Stimulated activated CD4-positive, alpha-beta T cell treated with anti-CD3 and anti-CD28 coated beads, Interleukin-4, amount 100 ng/mL, for 48 hours (primary cell): ENCODE measurements at regions not wholly inside any gene's neighbourhood (a gene's known extent, or its start where the extent isn't known, plus 50 kb on each side); places are given as distances from the start of the nearest gene placed in this dataset.

Experiments used
- DNase-seq, 2 donors: peaks; one replicate each; pipeline ENCODE4 v3.0.0-alpha.2; 2020; ENCODE audit warnings: low read depth in 2 of 2

DNA sequence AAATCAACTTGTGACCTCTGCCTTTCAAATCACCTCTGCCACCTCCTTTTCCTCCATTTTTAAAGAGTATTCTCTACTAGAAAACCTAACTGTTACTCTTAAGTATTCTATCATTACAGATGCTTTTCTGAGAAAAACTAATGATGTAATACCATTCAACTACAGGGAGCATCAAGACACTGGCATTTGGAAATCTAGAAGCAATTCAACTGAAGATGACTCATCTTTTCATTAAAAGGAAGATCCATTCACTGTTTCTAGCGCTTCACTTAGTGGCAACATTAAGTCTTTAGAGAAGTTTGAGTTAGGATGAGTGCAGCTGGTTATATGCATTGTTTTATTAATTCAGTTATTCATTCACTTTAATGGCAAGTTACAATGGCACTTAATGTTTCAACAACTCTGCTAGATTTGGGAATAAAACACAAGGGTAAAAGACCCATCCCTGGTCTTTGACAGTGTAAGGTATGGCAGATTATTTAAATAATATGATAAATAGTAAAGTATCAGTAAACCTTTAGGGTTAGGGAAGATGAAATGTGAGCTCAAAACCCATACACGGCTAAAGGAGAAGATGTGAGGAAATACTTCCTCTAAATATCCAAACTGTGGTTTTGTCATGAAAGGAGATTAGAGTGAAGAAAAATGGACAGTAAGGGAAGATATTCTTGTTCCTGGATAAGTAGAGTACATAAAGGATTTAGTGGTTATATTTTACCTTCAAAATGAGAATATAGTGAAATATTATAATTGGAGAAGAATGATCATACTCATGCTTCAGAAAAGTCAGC lies 61.7 kb downstream of the KCNJ2 start:
- no peak for DNase-seq

DNA sequence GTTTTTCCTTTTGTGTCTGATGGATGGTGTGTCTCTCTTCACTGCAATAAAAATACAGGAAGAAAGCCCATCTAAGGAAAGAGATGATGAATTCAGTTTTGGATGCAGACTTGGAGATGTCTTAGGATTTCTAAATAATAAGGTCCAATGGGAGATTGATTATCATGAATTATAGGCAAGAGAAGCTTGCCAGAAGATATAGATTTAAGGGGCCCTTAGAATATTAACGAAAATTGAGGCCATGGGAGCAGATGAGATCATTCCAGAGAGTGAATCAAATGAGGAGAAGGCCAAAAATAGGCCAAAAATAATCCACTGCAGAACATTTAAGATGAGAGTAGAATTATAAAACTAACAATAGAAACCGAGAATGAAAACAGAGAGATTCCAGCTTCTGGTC lies 63.1 kb downstream of the KCNJ2 start:
- no peak for DNase-seq

DNA sequence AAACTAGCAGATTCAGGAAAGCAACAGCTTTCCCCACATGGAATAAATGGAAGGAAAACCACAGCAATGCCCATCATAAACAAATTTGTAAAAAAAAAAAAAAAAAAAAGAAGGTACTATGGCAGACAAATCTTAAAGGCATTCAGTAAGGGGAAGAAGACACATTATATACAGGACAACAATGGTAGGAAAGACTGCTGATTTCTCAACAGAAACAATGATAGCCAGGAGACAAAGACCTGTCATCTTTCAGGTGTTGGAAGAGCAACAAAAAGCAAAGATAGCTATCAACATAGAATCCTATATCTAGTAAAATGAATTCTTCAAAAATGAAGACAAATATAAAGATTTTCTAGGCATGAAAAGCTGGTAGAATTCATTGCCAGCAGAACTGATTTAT lies 65.9 kb downstream of the KCNJ2 start:
- DNase-seq = no peak

DNA sequence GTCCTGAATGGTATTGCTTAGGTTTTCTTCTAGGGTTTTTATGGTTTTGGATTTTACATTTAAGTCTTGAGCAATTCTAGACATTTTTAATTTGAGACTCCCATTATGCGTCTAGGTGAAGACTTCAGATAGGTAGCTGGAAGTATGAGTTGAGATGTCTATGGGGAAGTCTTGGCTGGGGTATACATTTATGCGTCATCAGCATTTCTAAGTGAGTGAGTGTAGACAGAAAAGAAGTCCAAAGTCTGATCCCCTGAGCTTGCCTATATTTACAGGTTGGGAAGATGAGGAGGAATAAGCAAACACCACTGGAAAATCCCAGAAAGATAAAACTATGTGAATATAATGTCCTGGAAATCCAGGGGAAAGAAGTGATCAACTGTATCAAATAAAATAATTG lies 68.9 kb downstream of the KCNJ2 start:
- DNase-seq = no peak

DNA sequence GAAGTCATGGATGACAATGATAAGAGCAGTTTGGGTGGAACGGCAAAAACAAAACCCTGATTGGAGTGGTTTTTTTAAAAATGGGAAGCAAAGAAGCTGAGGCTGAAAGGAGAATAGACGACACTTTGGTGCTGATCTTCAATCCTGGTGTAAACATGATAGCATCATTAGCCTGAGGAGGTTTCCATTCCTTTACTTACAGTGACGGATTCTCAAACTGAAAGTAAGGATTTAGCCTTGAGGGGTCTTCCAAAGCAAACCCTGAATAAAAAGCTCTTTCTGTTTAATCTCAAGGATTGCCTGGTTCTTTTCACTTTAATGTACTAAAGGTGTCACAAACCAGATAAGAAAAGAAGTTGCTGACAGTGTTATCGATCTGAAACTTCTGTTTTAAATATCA lies 69.3 kb downstream of the KCNJ2 start:
- DNase-seq = no peak

DNA sequence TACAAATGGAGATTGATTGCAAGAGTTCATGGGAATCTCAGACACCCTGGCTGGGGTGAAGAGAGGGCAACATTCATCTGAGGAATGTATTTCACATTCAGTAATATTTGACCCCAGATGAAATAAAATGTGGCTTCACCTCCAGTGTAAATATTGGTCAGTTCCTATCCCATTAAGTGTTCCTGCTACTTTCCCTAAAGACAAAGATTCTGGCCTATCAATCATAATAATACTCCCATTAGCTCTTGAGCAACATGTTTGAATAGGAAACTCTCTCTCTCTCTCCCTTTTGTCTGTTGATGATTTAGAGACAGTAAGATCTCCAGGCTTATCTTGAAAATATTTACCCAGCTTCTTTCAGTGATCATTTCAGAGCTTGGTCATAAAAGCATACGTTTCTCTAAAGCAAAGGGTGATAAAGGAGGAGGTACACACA lies 70.1 kb downstream of the KCNJ2 start:
- no peak for DNase-seq

DNA sequence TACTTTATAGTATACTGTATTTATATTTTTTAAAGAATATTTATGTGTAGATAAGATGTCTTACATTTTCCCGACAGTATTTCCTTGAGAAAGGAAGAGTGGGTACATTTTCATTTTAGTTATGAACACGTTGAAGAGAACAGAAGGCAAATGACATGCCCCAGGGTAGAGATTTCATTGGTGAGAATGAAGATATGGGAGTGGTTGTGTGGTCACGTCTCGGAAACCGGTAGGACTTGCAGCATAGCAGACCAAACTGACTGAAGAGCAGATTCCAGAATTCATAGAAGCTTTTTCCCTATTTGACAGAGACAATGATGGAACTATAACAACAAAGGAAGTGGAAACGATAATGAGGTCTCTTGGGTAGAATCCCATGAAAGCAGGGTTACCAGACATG lies 71.7 kb downstream of the KCNJ2 start:
- DNase-seq = no peak

DNA sequence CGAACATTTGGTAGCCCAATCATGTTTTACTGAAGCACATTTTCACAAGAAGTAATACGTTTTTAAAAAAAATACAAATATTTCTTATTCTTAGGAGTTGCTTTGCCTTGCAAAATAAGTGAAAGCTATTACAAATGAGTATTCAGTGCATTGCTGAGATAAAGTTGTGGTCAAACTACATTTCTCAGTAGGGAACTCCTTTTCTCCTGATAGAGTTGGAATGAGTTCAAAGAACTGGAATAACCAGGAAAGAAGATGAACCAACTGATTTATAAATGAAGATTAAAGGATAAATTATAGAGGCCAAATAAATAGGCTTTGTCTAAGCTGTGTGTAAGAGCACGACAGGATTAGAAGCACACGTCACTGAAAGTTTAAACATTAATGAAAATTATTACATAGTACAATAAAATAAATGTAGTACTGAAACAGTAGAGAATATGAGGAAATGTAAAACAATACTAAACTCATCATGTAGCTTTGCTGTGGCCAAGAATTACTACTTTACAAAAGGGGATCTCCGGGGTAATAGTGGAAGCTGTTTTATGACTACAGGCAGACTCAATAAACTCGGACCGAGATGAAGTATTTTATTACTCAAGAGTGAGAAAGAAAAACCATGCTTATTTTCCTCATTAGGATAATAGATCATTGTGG lies 73.6 kb downstream of the KCNJ2 start:
- DNase-seq = no peak

DNA sequence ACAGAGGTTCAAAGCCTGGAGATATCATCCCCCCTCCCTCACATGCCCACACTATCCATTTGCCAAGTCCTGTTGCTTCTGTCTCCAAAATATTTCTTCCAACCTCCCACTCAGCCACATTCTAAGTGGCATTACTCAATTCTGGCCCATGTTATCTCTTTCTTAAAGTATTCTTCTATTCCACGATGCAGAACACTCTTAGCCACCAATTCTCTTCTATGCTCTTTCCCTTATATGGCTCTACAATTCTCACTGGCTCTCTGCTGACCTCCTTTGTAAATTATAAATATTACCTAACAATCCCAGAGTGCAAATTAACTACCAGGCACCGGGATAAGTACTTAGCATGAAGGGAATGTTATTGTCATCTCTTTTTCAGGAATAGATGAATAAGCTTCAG lies 82.4 kb downstream of the KCNJ2 start:
- DNase-seq = no peak

DNA sequence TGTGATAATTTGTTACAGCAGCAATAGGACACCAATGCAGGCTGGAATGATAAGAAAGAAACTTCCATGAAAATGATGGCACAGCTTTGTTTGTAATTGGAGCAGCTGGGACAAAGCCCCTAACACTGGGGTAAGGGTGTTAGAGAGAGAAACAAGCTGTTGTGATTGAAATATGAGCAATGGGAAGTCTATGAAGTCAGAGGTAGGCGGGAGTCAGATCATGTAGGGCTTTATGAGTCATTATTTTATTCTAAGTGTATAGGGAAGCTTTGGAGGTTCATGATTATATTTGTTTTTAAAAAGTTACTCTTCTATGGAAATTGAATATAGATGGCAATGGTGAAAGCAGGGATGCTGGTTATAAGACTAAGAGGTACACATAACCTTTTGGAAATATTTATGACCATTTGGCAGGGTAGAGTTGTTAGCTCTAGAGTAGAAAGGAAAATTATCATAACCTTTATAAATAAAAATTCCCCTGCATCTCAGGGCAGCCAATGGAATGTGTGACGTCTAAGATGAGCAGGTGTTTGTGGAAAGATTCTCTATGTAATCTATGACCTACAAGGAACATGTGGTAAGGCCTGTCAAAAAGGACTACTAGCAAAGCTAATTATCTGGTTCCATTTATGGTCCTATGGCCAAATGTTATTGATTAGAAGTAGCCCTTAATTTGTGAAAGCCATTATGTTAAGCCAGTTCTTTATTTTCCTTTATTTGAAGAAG lies 85.6 kb downstream of the KCNJ2 start:
- DNase-seq = no peak

DNA sequence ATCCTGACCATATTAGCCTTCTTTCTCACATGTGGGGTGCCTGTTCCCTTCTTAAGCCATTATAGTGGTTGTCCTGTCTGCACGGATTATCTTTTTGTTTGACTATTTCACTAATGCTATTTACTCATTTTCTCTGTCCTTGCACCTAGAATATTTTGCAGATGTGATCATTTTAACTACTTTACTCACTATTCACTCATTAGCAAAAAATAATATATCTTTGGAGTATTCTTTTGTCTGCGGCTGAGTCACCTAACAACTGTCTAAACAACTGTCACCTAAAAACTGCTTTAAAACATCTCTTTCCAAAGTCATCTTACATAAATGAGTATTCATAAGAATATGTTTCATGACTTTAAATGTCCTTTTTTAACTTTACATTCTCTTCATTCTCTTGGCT lies 87.4 kb downstream of the KCNJ2 start:
- DNase-seq = no peak

DNA sequence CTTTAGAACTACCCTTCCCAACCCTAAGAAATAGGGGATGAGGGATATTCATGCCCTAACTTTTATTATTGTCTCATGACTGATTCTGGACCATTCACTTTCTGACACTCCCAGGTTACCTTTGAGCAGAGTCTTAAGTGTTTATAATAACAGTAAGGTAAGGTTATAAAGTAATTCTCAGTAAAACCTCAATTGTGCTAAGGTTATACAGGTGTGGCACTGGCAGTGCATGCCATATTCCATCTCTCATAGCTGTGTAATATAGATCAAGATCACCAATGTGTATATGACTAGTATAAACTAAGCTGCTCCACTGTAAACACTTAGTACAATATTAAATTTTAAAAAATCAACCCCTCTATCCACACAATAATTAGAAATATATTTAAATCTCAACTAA lies 89.1 kb downstream of the KCNJ2 start:
- no peak for DNase-seq

DNA sequence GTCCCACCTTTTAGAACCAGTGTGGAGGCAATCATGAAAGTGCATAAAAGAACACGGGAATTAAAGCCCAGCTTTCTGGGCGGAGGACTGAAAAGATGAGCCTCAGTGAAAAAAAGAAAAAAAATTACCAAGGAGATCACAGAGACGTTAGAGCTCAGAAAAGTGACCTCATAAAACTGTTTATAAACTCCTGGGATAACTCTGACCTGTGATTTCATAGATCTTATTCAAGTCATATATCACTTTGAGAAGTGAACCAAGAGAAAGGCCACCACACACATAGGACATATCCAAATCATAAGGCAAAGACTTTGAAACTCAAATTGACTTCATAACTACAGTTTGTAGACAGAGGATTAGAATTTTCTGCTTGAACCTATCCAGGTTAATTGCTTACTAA lies 90.1 kb downstream of the KCNJ2 start:
- no peak for DNase-seq

DNA sequence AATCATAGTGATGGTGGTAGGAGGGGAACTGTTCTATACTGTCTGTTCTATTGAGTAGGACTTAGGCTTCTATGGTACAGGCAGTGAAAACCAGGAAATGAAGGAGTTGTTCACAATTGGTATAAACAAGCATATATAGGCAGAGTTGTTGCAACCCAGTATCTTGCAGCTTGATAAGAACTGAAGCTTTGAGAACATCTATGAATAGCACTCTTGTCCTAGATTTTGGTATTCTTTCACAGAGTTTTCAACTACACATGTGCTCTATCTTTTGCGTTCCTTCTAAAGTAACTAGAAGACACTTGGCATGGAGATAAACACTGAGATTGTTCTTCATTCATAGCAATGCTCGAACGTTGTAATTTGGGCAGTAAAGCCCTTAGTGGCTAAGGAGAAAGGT lies 91.8 kb downstream of the KCNJ2 start:
- DNase-seq = no peak

DNA sequence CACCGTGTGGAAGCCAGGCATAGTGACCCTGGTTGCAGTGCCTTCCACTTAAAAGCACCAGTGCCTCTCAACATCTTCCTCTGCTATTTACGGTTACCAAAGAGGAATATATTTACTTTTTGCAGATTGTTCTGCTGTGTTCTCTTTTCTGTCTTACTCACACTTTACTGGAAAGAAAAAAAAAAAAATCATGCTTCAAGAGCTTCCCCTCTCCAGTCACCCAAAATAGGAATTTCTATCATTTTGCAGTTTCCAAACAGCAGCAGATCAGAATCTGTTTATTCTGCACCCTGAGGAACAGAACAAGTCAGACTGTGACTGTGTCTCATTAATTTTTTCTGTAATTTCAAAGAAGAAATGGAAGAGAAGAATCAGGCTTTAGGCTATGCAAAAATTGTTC lies 96.1 kb downstream of the KCNJ2 start:
- no peak for DNase-seq

DNA sequence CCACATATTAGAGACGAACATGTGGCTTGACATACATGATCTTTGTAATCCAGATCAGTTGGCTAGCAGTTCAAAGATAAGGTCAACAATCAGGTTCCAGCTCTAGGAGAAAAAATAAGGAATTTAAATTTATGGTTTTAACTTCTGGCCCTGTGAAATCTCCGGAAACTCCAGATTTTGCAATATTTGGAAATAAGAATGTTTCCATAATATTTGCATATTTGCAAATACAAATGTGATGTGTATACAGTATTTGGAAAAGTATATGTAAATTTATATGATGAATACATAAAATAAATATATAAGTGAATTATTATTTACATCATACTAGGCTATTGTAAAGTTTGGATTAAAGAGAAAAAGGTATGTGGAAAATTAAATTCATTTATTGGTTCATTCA lies 97.1 kb downstream of the KCNJ2 start:
- DNase-seq = no peak

DNA sequence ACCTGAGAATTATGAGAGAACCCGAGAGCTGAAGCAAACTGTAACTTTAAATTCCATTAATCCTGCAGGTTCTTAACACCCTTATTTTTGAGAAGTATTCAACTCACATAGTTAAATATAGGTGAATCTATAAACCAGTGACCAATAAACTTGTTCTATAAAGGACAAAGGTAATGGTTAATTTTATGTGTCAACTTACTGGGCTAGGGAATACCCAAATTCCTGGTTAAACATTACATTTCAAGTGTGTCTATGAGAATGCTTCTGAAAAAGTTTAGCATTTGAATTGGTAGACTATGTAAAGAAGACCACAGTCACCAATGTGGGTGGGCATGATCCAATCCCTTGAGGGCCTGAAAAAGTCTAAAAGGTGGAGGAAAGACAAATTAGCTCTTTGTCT lies 99.1 kb downstream of the KCNJ2 start:
- no peak for DNase-seq

DNA sequence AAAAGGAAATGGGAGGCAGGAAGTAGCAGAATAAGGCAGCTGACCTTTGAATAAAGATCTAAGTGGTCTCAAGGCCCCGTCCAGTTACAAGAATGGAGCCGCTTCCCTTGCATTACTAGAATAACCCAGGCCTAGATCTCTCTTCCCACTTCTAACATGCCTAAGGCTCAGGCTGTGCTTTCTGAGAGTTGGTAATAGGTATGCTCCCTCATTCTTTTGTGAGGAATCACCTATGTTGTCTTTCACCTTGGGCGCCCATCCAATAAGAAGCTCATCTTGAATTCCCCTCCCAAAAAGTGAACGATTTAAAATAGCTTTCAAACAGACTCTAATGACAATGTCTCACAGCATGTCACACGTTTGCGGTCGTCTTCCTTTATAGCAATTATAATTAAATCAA lies 101.2 kb downstream of the KCNJ2 start:
- no peak for DNase-seq

DNA sequence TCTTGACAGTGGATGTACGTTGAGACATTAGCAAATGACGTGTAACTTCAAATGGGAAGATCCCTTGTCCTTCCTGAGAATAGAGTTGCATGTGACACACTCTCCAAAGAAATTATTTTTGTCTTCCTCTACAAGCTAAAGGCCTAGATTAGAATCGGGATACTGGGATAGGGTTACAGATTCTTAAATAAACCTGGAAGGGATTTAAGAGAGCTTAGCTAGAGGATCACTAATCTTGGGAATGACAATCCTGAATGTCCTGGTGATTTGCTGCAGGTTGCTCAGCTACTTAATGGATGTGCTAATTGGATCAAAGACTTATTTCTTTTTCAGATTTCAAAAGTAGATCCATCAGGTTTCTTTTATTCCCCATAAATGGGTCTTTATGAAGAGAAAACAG lies 101.9 kb downstream of the KCNJ2 start:
- no peak for DNase-seq

DNA sequence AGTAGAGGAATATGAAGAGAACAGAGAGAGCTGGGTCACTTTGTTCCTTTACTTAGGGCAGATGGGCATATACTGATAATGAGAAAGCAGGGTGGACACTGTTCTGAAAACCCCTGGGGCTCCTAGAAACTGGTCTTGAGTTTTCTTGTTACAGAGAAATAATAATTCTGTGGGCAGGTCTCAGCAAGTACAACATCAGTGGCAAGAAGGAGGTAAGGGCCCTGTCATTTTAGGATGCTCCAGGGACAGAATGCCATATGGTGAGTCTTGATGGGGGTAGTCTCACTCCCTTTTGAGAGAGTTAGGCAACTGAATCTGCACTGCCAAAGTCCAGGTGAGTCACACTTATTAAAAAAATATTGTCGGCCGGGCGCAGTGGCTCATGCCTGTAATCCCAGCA lies 102.3 kb downstream of the KCNJ2 start:
- no peak for DNase-seq

DNA sequence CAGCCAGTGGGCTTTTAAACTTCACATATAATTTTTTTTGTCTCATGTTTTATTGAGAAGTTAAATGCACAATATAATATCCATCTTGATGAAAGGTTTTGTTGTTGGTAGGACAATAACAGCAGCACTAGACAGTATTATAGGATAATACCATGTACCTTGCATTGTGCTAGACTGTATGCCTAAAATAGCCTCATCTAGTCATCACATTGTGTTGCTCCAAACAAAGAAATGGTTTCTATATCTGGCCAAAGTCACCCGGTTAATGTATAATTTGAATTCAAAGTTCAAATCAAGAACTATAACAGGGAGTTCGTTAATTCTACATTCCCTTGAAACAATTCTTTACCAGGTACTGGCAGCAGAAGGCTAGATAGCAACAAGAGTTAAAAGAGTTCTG lies 104.9 kb downstream of the KCNJ2 start:
- no peak for DNase-seq

DNA sequence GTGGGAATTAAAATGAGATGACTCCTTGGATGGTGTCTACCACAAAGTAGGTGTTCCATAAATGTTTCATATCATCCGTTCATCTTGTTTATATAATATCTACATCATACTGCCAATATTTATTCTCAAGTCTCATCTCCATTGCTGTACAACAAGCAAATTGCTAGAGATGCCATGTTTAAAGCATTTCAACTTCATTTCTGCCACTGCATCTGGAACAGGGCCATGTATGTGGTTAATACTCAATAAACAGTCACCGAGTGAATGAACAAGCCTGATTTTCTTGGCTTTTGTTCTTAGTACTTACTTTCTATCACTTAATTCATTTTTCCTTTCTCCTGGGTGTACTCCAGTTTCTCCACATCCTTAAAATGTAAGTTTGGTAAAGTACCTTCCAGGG lies 107.6 kb downstream of the KCNJ2 start:
- no peak for DNase-seq

DNA sequence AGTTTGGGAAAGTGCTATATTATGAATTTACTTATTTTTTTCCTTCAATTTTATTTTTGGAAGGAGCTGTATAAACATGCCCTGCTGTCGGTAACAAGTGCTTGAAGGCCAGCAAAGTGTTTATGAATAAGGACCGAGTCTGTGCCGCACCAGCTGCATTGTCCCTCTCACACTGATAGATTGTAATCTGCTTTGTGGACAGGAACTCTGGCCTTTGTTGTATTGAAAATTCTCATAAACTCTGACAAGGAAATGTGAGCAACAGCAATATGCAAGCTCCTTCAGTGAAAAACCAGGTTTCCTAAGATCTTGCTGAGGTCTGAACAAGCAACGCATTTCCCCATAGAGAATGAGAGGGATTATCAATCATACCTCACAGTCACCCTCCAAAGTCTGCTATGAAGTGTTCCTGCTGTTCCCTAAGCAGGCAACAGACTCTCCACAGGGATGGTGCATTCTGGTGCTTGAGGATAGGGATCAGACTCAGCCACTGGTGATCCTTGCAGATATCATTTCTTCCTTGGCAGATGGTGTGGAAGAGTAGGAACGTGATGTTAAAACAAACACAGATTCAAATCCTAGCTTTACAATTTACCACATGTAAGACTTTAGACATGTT lies 109.6 kb downstream of the KCNJ2 start:
- no peak for DNase-seq
